Astrocyte of the cerebellum (primary cell): ENCODE measurements at regions not wholly inside any gene's neighbourhood (a gene's known extent, or its start where the extent isn't known, plus 50 kb on each side); places are given as distances from the start of the nearest gene placed in this dataset.

Experiments
- DNase-seq: peaks from one replicate; pipeline ENCODE4 v3.0.0-alpha.2; 2011; ENCODE audit warnings: low read depth
- H3K4me3 ChIP-seq: 2 replicates; pipeline ENCODE4 v1.5.1; 2011; ENCODE audit warnings: mild to moderate bottlenecking, low read depth, low read length, moderate library complexity
- in situ Hi-C: cut with HindIII; loops from 2 replicates; pipeline ENCODE4 v1.10.0; 2017; ENCODE audit warnings: low sequenced_read_pairs
- TF ChIP-seq, protein P1 (sequence below): IDR thresholded peaks from 2 replicates; pipeline ENCODE4 v1.5.1; 2012; ENCODE audit warnings: low read length, low read depth, moderate library complexity, mild to moderate bottlenecking; ENCODE audit errors: missing control alignments

DNA sequence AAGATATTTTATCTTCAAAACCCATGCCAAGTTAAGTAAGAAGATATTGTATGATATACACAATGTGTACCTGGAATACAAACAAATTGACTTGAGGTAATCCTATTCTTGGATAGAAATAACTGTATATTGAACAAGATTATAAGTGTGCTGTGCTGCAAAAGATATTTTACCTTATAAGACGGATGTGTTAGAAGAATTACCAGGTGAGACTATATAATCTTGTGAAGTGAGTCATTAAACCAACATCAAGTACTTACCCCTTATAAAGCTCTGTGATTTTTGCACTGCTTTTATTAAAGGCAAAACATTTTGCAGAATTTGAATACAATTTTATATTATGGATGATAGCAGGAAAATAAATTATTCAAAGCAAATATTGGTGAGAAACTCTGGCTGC is 570.0 kb downstream of the MMUT start:
- DNase-seq, result no peak
- TF ChIP-seq, protein P1, sequence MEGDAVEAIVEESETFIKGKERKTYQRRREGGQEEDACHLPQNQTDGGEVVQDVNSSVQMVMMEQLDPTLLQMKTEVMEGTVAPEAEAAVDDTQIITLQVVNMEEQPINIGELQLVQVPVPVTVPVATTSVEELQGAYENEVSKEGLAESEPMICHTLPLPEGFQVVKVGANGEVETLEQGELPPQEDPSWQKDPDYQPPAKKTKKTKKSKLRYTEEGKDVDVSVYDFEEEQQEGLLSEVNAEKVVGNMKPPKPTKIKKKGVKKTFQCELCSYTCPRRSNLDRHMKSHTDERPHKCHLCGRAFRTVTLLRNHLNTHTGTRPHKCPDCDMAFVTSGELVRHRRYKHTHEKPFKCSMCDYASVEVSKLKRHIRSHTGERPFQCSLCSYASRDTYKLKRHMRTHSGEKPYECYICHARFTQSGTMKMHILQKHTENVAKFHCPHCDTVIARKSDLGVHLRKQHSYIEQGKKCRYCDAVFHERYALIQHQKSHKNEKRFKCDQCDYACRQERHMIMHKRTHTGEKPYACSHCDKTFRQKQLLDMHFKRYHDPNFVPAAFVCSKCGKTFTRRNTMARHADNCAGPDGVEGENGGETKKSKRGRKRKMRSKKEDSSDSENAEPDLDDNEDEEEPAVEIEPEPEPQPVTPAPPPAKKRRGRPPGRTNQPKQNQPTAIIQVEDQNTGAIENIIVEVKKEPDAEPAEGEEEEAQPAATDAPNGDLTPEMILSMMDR, result no peak
- H3K4me3 ChIP-seq, result no peak overlapping the region
- in situ Hi-C loops, result no loop called here

DNA sequence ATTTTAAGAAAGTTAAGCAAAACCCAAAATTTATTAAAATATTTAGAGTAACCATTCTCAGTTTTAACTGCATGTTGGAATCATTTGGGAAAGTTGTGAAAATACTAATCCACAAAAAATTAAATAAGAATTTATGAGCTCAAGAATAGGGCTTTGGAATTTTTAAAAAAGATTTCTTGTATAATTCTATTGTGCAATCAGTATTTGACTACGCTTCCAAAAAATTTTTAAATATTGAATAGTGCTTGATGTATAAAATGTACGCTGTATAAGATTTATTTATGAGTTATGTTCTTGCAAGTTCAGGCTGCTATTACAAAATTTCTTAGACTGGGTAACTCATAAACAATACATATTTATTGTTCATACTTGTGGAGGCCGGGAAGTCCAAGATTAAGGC is 571.7 kb downstream of the MMUT start:
- in situ Hi-C loops, result no loop called here
- DNase-seq, result no peak
- TF ChIP-seq, protein P1, result no peak
- H3K4me3 ChIP-seq, result no peak overlapping the region

DNA sequence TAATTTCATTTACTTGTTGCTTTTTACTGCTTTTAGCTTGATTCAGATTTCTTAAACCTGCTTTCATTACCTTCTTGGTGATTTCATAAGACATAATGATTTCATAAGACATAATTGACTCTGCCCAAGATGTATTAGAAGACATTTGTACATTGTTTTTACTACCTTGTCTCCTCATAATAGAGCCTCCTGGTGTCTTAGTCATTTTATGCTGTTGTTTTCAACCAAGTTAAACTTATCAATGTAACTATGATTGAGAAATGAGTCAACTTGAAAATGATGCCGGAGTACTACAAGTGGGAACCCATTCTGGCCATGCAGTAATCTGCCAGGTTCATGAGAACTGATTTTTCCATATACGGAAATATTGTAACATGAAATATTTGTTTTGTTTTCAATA is 573.6 kb downstream of the MMUT start:
- DNase-seq, result no peak
- TF ChIP-seq, protein P1, result no peak
- in situ Hi-C loops, result no loop called here
- H3K4me3 ChIP-seq, result no peak overlapping the region

DNA sequence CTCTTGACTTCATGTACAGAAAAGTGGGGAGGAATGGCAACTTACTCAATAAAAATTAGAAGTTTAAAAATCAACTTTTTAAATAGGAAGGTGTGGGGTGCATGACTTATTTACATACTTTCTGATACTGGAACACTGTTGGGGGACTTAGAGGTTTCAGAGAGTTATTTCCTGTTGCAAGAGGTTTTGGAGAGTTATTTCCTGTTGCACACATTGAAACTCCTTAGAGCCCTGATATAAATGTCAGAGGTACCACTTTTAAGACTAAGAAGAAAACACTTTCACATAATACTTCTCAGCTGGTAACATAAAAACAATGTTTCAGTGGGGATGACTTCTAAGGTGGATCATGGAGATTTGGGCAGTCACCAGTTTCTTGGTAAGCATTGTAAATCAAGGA is 579.9 kb downstream of the MMUT start:
- no peak for DNase-seq
- in situ Hi-C loops, result no loop called here
- no peak overlapping the region for H3K4me3 ChIP-seq
- TF ChIP-seq, protein P1, result no peak

DNA sequence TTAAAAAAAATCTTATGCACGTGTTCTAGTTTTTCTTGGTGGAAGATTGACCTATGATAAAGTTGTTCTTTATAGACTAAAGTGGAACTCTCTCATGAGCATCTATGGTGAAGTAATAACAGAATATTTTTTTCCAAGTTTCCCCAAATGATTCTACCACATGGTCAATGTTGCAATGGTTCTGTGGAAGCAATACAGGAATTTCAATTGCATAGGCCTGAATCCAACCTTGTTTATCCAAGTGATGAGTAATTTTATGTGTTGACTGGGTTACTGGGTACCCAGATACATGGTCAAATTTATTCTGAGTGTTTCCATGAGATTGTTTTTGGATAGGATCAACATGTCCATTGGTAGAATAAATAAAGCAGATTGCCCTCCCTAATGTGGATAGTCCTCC is 581.5 kb downstream of the MMUT start:
- no peak for DNase-seq
- TF ChIP-seq, protein P1, result no peak
- H3K4me3 ChIP-seq, result no peak overlapping the region
- in situ Hi-C loops, result no loop called here

DNA sequence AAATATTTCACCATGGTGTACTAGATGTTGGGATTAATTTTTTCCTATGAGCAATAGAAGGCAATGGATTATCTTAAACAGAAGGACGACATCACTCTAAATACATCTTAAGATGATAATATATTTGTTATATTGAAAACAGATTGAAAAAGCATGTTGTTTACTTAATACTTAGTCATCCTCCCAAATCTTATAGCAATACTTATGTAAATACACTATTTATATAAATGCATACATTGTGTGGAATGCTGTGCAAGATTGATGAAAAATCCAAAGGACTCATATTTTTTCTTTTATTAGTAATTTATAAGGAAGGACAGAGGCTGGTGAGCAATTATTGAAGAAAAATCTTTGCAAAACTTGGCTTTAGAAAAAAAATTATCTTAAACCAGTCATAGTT is 593.5 kb downstream of the MMUT start:
- in situ Hi-C loops, result no loop called here
- TF ChIP-seq, protein P1, result no peak
- no peak overlapping the region for H3K4me3 ChIP-seq
- no peak for DNase-seq

DNA sequence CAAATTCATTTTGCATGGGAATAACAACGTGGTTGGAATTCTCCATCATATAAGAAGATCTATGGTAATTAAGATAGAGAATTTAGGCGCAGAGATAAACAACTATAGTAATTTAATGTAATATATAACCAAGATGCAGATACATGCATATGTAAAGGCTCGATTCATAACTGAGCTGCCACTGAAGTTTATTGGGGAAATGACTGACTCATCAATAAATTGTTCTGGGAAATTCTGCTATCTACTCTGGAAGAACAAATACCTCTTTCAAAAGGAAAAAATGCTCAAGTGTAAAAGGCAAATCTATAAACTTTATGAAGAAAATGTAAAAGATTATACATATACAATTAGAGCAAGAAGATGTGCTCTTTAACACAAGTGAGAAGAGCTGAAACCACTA is 596.4 kb downstream of the MMUT start:
- TF ChIP-seq, protein P1, result no peak
- DNase-seq, result no peak
- in situ Hi-C loops, result no loop called here
- no peak overlapping the region for H3K4me3 ChIP-seq
